AG10803 (cell line): ENCODE measurements at regions not wholly inside any gene's neighbourhood (a gene's known extent, or its start where the extent isn't known, plus 50 kb on each side); places are given as distances from the start of the nearest gene placed in this dataset.

Experiments
- DNase-seq: peaks from one replicate; pipeline ENCODE4 v3.0.0; 2010; ENCODE audit warnings: low read depth
- H3K4me3 ChIP-seq: 2 replicates; pipeline ENCODE4 v1.5.1; 2011; ENCODE audit warnings: mild to moderate bottlenecking, low read length, control low read depth
- CTCF ChIP-seq: conservative IDR thresholded peaks from 2 replicates; pipeline ENCODE4 v1.5.1; 2011; ENCODE audit warnings: mild to moderate bottlenecking, low read length, control low read depth, inconsistent platforms

GRCh38 chr1:69491416-69491815 is 76.3 kb upstream of the LRRC7 start:
- DNase-seq = no peak
- TF ChIP-seq CTCF = no peak
- H3K4me3 ChIP-seq = no peak overlapping the region

- H3K4me3 ChIP-seq = no peak overlapping the region
- TF ChIP-seq CTCF = no peak
- DNase-seq = peak; percentile 12
Measured at GRCh38 chr1:69492286-69492685, 75.4 kb upstream of the LRRC7 start.

- no peak overlapping the region for H3K4me3 ChIP-seq
- TF ChIP-seq CTCF = no peak
- DNase-seq = no peak
Measured at GRCh38 chr1:69494221-69494620, 73.5 kb upstream of the LRRC7 start.

- no peak for TF ChIP-seq CTCF
- no peak overlapping the region for H3K4me3 ChIP-seq
- DNase-seq = no peak
Measured at GRCh38 chr1:69497441-69498221, 70.1 kb upstream of the LRRC7 start.

GRCh38 chr1:69498711-69499110 is 69.0 kb upstream of the LRRC7 start:
- no peak overlapping the region for H3K4me3 ChIP-seq
- TF ChIP-seq CTCF = no peak
- DNase-seq = no peak

GRCh38 chr1:69499203-69499803 is 68.4 kb upstream of the LRRC7 start:
- H3K4me3 ChIP-seq = no peak overlapping the region
- no peak for TF ChIP-seq CTCF
- DNase-seq = no peak

GRCh38 chr1:69502991-69503390 is 64.7 kb upstream of the LRRC7 start:
- H3K4me3 ChIP-seq = no peak overlapping the region
- no peak for TF ChIP-seq CTCF
- DNase-seq = no peak
